IPS DF 6.9 (cell line): ENCODE measurements at regions not wholly inside any gene's neighbourhood (a gene's known extent, or its start where the extent isn't known, plus 50 kb on each side); places are given as distances from the start of the nearest gene placed in this dataset.

Experiments used
- DNase-seq: peaks from one replicate; pipeline ENCODE4 v3.0.0-alpha.2; 2013; ENCODE audit warnings: low read depth, low spot score
- H3K27ac ChIP-seq: one replicate; pipeline ENCODE4 v1.5.1; 2013; ENCODE audit warnings: low read length, control low read depth
- H3K27me3 ChIP-seq: 2 replicates; pipeline ENCODE4 v1.6.1; 2013; ENCODE audit warnings: mild to moderate bottlenecking, low read length; ENCODE audit not compliant: control insufficient read depth, insufficient read depth
- H3K36me3 ChIP-seq: 2 replicates; pipeline ENCODE4 v1.6.1; 2013; ENCODE audit warnings: low read length; ENCODE audit not compliant: control insufficient read depth, insufficient read depth
- H3K4me1 ChIP-seq: 2 replicates; pipeline ENCODE4 v1.6.1; 2013; ENCODE audit warnings: low read length; ENCODE audit not compliant: control insufficient read depth, insufficient read depth
- H3K4me3 ChIP-seq: 2 replicates; pipeline ENCODE4 v1.5.1; 2013; ENCODE audit warnings: mild to moderate bottlenecking, low read length
- H3K9me3 ChIP-seq: 2 replicates; pipeline ENCODE4 v1.6.1; 2013; ENCODE audit warnings: low read length, inconsistent platforms; ENCODE audit not compliant: control insufficient read depth, insufficient read depth
- WGBS: extraction: QIAGEN DNeasy Blood & Tissue Kit; methylation state at CpG from one replicate; pipeline ENCODE4 v1.1.7; 2013; ENCODE audit warnings: mixed read lengths, missing lambda C conversion rate; ENCODE audit not compliant: insufficient read length, insufficient coverage; 5-methylcytosine and 5-hydroxymethylcytosine counted together

DNA sequence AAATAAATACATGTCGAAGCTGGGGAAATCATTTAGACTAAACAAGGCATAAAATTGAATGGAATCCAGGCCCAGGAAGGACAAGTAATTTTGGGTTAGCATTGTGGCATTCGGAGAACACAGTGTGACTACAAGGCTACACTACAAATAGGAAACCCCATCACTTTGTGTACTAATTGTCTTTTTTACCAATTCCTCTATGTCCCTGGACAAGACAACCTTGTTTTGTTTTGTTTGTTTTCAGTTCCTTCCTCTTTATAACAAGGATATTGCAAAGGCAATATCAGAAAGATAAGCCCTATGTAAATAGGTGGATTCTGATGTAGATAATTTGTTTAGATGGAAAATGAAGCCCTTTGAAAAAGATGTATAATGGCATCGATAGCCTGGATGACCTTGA is 215.9 kb upstream of the MKLN1 start:
- Histone ChIP-seq H3K36me3 (no peaks in the 10 kb centered on the region), H3K27ac (no peak overlapping the region), H3K4me1 (peaks cover 2% of the 10 kb centered on the region; the same call in 1 of the 2 replicates), H3K4me3 (no peak overlapping the region), H3K27me3 (no peaks in the 10 kb centered on the region), H3K9me3 (no peaks in the 10 kb centered on the region)
- DNase-seq, result no peak
- no CpG with 5 or more reads among the region's 3 CpGs for WGBS

DNA sequence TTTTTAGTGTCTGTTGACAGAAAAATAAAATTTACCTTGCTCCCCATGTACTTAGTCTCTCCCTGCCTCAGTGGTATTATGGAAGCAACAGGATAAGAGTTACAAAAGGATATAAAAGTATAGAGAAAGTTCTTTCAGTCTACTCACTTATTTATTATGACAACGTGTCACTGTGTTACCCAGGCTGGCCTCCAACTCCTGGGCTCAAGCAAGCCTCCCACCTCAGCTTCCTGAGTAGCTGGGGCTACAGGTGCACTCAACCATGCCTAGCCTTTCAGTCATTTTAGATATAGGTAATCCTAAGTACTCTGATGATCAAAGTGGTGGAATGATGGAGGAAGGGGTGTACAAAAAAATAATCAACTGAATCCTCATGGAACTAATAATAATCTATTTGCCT is 215.2 kb upstream of the MKLN1 start:
- Histone ChIP-seq H3K36me3 (no peaks in the 10 kb centered on the region), H3K9me3 (no peaks in the 10 kb centered on the region), H3K27me3 (no peaks in the 10 kb centered on the region), H3K4me1 (peaks cover 2% of the 10 kb centered on the region; the same call in 1 of the 2 replicates), H3K27ac (no peak overlapping the region), H3K4me3 (no peak overlapping the region)
- no peak for DNase-seq
- WGBS, result no CpG with 5 or more reads among the region's 1 CpG

GRCh38 chr7:131115340-131115739 is 212.3 kb upstream of the MKLN1 start:
- no peak overlapping the region for H3K27ac ChIP-seq
- DNase-seq, result no peak
- H3K4me1 ChIP-seq, result peaks cover 2% of the 10 kb centered on the region; the same call in 1 of the 2 replicates
- H3K4me3 ChIP-seq, result no peak overlapping the region
- H3K9me3 ChIP-seq, result no peaks in the 10 kb centered on the region
- no CpG with 5 or more reads among the region's 5 CpGs for WGBS
- no peaks in the 10 kb centered on the region for H3K36me3 ChIP-seq
- H3K27me3 ChIP-seq, result no peaks in the 10 kb centered on the region

- no CpG with 5 or more reads among the region's 1 CpG for WGBS
- Histone ChIP-seq H3K9me3 (no peaks in the 10 kb centered on the region), H3K4me3 (no peak overlapping the region), H3K36me3 (no peaks in the 10 kb centered on the region), H3K4me1 (no peaks in the 10 kb centered on the region), H3K27ac (no peak overlapping the region), H3K27me3 (no peaks in the 10 kb centered on the region)
- no peak for DNase-seq
Measured at GRCh38 chr7:131117439-131117838, 210.2 kb upstream of the MKLN1 start.

DNA sequence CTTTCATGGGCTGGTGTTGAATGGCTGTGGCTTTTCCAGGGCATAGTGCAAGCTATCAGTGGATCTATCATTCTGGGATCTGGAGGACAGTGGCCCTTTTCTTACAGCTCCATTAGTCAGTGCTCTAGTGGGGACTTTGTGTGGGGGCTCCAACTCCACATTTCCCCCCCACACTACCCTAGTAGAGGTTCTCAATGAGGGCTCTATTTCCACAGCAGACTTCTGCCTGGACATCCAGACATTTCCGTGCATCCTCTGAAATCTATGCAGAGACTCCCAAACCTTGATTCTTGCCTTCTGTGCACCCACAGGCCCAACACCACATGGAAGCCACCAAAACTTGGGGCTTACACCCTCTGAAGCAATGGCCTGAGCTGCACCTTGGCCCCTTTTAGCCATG is 208.3 kb upstream of the MKLN1 start:
- no CpG with 5 or more reads among the region's 1 CpG for WGBS
- Histone ChIP-seq H3K4me3 (no peak overlapping the region), H3K27ac (no peak overlapping the region), H3K4me1 (no peaks in the 10 kb centered on the region), H3K9me3 (no peaks in the 10 kb centered on the region), H3K36me3 (no peaks in the 10 kb centered on the region), H3K27me3 (no peaks in the 10 kb centered on the region)
- DNase-seq, result no peak

DNA sequence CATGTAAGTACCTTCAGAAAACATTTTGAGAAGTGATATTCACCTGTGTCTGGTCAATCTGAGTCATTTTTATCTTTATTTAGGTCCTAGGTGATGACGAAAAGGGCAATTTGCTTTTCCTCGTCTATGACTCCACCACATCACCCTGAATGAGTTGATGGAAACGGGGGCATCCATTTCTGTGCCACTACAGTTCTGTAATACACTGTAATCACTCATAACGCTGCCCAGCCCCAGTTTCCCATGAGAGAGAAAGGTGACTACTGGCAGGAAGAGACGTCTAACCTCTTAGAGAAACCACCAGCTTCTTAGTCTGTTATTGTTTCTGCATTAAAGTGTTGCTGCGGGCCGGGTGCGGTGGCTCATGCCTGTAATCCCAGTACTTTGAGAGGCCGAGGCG is 205.3 kb upstream of the MKLN1 start:
- Histone ChIP-seq H3K4me3 (no peak overlapping the region), H3K27ac (no peak overlapping the region), H3K36me3 (no peaks in the 10 kb centered on the region), H3K9me3 (no peaks in the 10 kb centered on the region), H3K27me3 (no peaks in the 10 kb centered on the region), H3K4me1 (no peaks in the 10 kb centered on the region)
- WGBS, result no CpG with 5 or more reads among the region's 10 CpGs
- no peak for DNase-seq

DNA sequence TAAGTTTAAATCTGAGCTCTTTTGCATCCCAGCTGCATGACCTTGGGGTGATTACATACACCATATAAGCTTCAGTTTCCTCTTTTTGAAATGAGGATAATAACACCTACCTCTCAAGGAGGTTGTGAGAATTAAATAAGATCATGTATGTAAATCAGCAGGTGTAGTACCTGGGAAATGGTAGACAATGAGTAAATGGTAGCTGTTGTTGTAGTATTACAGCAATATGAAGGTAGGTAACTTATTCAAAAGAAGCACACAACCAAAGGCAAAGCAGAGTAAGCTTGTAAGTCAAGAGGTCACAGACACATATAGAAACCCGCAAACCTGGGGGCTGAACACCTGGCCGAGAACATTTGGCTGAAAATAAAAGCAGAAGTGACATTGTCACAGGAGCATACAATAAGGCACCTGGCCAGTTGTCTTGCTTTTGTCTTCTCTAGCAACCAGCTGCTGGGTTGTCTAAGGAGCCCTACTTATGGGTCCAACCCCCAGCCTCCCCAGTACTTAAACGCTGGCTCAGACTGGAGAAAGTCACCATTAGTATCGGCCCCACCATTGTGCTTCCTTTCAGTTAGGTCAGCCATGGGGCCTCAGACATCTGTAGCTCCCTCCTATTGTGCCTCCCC is 203.6 kb upstream of the MKLN1 start:
- Histone ChIP-seq H3K4me1 (no peaks in the 10 kb centered on the region), H3K4me3 (no peak overlapping the region), H3K36me3 (no peaks in the 10 kb centered on the region), H3K27me3 (no peaks in the 10 kb centered on the region), H3K27ac (no peak overlapping the region), H3K9me3 (no peaks in the 10 kb centered on the region)
- no CpG with 5 or more reads among the region's 4 CpGs for WGBS
- no peak for DNase-seq

GRCh38 chr7:131124867-131125266 is 202.8 kb upstream of the MKLN1 start:
- WGBS, result no CpG with 5 or more reads among the region's 3 CpGs
- H3K4me3 ChIP-seq, result no peak overlapping the region
- no peaks in the 10 kb centered on the region for H3K27me3 ChIP-seq
- no peaks in the 10 kb centered on the region for H3K36me3 ChIP-seq
- no peak overlapping the region for H3K27ac ChIP-seq
- no peak for DNase-seq
- H3K4me1 ChIP-seq, result no peaks in the 10 kb centered on the region
- no peaks in the 10 kb centered on the region for H3K9me3 ChIP-seq

DNA sequence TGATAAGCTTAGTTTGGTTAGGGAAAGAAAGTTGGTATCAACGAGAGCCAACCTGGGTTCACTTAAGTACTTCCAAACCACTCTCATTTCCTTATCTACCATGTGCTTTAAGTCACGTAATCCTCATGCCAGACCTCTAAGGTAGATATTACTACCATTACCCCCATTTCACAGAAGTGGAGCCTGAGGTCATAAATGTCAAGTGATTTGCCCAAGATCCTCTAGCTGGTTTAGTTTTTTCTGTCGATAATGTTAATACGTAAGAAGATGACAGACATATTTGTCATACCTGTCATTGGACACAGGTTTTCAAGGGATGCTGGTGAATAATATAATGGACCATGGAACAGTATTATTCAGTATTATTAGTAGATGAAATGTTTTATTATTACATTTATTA is 197.4 kb upstream of the MKLN1 start:
- no CpG with 5 or more reads among the region's 4 CpGs for WGBS
- no peak overlapping the region for H3K4me3 ChIP-seq
- no peak overlapping the region for H3K27ac ChIP-seq
- H3K4me1 ChIP-seq, result no peaks in the 10 kb centered on the region
- no peaks in the 10 kb centered on the region for H3K27me3 ChIP-seq
- DNase-seq, result no peak
- H3K36me3 ChIP-seq, result no peaks in the 10 kb centered on the region
- H3K9me3 ChIP-seq, result no peaks in the 10 kb centered on the region

- Histone ChIP-seq H3K27me3 (no peaks in the 10 kb centered on the region), H3K9me3 (no peaks in the 10 kb centered on the region), H3K4me3 (no peak overlapping the region), H3K36me3 (no peaks in the 10 kb centered on the region), H3K4me1 (no peaks in the 10 kb centered on the region), H3K27ac (no peak overlapping the region)
- DNase-seq, result no peak
- WGBS, result no CpG with 5 or more reads among the region's 6 CpGs
Measured at GRCh38 chr7:131131012-131131745, 196.5 kb upstream of the MKLN1 start.
